ENCODE measurements at regions not wholly inside any gene's neighbourhood (a gene's known extent, or its start where the extent isn't known, plus 50 kb on each side); places are given as distances from the start of the nearest gene placed in this dataset.
"Not testable (repeated sequence)": the region's sequence is repeated elsewhere in the genome, so short reads cannot be mapped to it uniquely, and the experiment has no call there.

- not testable (repeated sequence) for H3F3A ChIP-seq (ENCODE audit: insufficient read depth, low read length, poor library complexity, severe bottlenecking); H3K36me3 ChIP-seq (ENCODE audit: insufficient read depth, low read length); H3K4me2 ChIP-seq (ENCODE audit: low read length); H2AFZ ChIP-seq (ENCODE audit: low read depth, low read length); H3K27me3 ChIP-seq (ENCODE audit: insufficient read depth, low read depth, low read length); H3K9ac ChIP-seq (ENCODE audit: low read length); H3K9me2 ChIP-seq (ENCODE audit: insufficient read depth, low read length); H4K20me1 ChIP-seq (ENCODE audit: insufficient read depth); H3K27ac ChIP-seq (ENCODE audit: low read length); H3K9me3 ChIP-seq (ENCODE audit: low read length); H3K79me2 ChIP-seq (replicated peaks; ENCODE audit: insufficient read depth, low read length); H3K4me3 ChIP-seq (ENCODE audit: low read length)
These were observed 570.6 kb upstream of the PCDH7 start for GRCh38 chr4:30149539-30149938.

- TF ChIP-seq MXI1 (conservative IDR thresholded peaks at IDR 0.05; ENCODE audit: poor library complexity, severe bottlenecking) (no peak), RAD21 (conservative IDR thresholded peaks at IDR 0.05) (no peak), POLR2AphosphoS5 (IDR thresholded peaks at IDR 0.05) (no peak), SMC3 (conservative IDR thresholded peaks at IDR 0.05; ENCODE audit: poor library complexity) (no peak), CTCF (IDR thresholded peaks at IDR 0.05; ENCODE audit: poor library complexity, severe bottlenecking) (no peak), EZH2 (IDR thresholded peaks at IDR 0.05; ENCODE audit: borderline replicate concordance, insufficient read depth, low read length, poor library complexity, severe bottlenecking) (no peak), EP300 (conservative IDR thresholded peaks at IDR 0.05; ENCODE audit: poor library complexity, severe bottlenecking) (no peak), TAF1 (IDR thresholded peaks at IDR 0.05; ENCODE audit: low read depth) (no peak), REST (IDR thresholded peaks at IDR 0.05; ENCODE audit: borderline replicate concordance) (no peak)
- H4K20me1 ChIP-seq (ENCODE audit: insufficient read depth), result no peaks in the 10 kb centered on the region
- no peak overlapping the region for H3K4me3 ChIP-seq (ENCODE audit: low read length)
- H3K27ac ChIP-seq (ENCODE audit: low read length), result no peak overlapping the region
- no peak overlapping the region for H3K4me2 ChIP-seq (ENCODE audit: low read length)
- no peaks in the 10 kb centered on the region for H3K9me2 ChIP-seq (ENCODE audit: insufficient read depth, low read length)
- H3K9me3 ChIP-seq (ENCODE audit: low read length), result no peaks in the 10 kb centered on the region
- H3F3A ChIP-seq (ENCODE audit: insufficient read depth, low read length, poor library complexity, severe bottlenecking), result no peaks in the 10 kb centered on the region
- no peaks in the 10 kb centered on the region for H3K79me2 ChIP-seq (replicated peaks; ENCODE audit: insufficient read depth, low read length)
- no peaks in the 10 kb centered on the region for H3K27me3 ChIP-seq (ENCODE audit: insufficient read depth, low read depth, low read length)
- no peaks in the 10 kb centered on the region for H3K36me3 ChIP-seq (ENCODE audit: insufficient read depth, low read length)
- no peak overlapping the region for H3K9ac ChIP-seq (ENCODE audit: low read length)
- no peak overlapping the region for H2AFZ ChIP-seq (ENCODE audit: low read depth, low read length)
These were observed 566.7 kb upstream of the PCDH7 start for GRCh38 chr4:30153427-30153826.

GRCh38 chr4:30160140-30160539 is 560.0 kb upstream of the PCDH7 start:
- no peaks in the 10 kb centered on the region for H3K27me3 ChIP-seq (ENCODE audit: insufficient read depth, low read depth, low read length)
- H3K9ac ChIP-seq (ENCODE audit: low read length), result no peak overlapping the region
- H3K9me2 ChIP-seq (ENCODE audit: insufficient read depth, low read length), result no peaks in the 10 kb centered on the region
- H4K20me1 ChIP-seq (ENCODE audit: insufficient read depth), result no peaks in the 10 kb centered on the region
- no peaks in the 10 kb centered on the region for H3K9me3 ChIP-seq (ENCODE audit: low read length)
- no peak overlapping the region for H2AFZ ChIP-seq (ENCODE audit: low read depth, low read length)
- H3K27ac ChIP-seq (ENCODE audit: low read length), result no peak overlapping the region
- no peaks in the 10 kb centered on the region for H3F3A ChIP-seq (ENCODE audit: insufficient read depth, low read length, poor library complexity, severe bottlenecking)
- TF ChIP-seq CTCF (IDR thresholded peaks at IDR 0.05; ENCODE audit: poor library complexity, severe bottlenecking), result no peak
- no peak for TF ChIP-seq RAD21 (conservative IDR thresholded peaks at IDR 0.05)
- TF ChIP-seq EP300 (conservative IDR thresholded peaks at IDR 0.05; ENCODE audit: poor library complexity, severe bottlenecking), result no peak
- TF ChIP-seq POLR2AphosphoS5 (IDR thresholded peaks at IDR 0.05), result no peak
- no peak for TF ChIP-seq MXI1 (conservative IDR thresholded peaks at IDR 0.05; ENCODE audit: poor library complexity, severe bottlenecking)
- no peak for TF ChIP-seq EZH2 (IDR thresholded peaks at IDR 0.05; ENCODE audit: borderline replicate concordance, insufficient read depth, low read length, poor library complexity, severe bottlenecking)
- TF ChIP-seq TAF1 (IDR thresholded peaks at IDR 0.05; ENCODE audit: low read depth), result no peak
- no peak for TF ChIP-seq REST (IDR thresholded peaks at IDR 0.05; ENCODE audit: borderline replicate concordance)
- TF ChIP-seq SMC3 (conservative IDR thresholded peaks at IDR 0.05; ENCODE audit: poor library complexity), result no peak
- H3K79me2 ChIP-seq (replicated peaks; ENCODE audit: insufficient read depth, low read length), result no peaks in the 10 kb centered on the region
- no peak overlapping the region for H3K4me2 ChIP-seq (ENCODE audit: low read length)
- no peaks in the 10 kb centered on the region for H3K36me3 ChIP-seq (ENCODE audit: insufficient read depth, low read length)
- H3K4me3 ChIP-seq (ENCODE audit: low read length), result no peak overlapping the region

All from neural cell (in vitro differentiated cells).